ENCODE measurements at regions not wholly inside any gene's neighbourhood (a gene's known extent, or its start where the extent isn't known, plus 50 kb on each side); places are given as distances from the start of the nearest gene placed in this dataset.
A peak's percentile ranks its signal among the peaks of the same experiment; 100 is the strongest.

DNA sequence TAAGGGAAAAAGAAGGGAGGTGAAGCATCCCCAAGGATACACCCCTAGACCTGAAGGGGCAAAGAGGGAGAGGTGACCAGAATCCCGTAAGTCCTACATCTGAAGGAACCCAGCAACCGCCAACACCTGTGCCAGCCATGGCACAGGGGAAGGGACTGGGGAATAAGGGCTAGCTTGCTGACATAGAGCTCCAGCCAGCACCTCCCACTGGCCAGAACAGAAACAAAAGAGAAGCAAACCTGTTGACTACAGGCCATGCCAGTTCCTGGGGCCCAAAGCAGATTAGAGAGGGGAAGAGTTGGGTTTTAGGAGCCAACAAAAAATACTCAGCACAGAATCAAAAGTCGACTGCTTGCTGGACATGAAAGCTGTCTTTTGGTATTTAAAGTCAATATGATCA, 244.6 kb downstream of the SUCLG1 start:
- ATAC-seq: no peak
- WGBS: 53% methylated on average over 3 of the region's 3 CpGs
- intact Hi-C loops (cut with DNase I): no loop called here

DNA sequence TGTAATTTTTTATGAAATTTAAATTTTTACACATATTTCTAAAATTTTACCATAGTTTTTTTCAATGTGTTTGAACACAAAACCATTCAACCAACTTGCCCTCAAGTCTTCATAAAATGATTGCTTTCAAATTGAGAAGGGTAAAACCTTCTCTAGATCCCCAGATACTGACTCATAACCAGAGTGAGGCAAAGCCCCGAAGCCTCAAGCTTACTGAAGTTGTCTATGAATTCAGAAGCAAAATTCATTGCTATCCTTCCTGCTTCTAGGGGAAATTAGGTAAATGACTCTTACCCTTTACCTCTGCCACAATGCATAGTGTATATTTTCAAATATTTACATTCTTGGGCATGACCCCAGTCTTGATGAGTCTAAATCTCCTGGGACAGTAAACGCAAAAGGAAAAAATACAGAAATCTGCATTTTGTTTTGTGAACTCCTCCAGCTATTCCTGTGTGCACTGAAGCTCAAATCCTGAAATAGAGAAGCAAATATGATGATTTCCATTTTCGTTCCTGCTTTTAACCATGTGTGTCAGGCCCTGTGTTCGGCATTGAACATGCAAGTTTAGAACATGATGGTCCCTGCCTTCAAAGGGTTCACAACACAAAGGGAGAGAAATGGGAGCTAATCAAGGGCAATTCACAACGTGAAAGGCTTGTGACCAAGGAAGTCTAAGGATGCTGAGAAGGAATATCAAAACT, 246.3 kb downstream of the SUCLG1 start:
- ATAC-seq: no peak

More for the DNA sequence above, 244.6 kb downstream of the SUCLG1 start:
- H3K4me3 ChIP-seq (ENCODE audit: low read length): no peak overlapping the region
- H3K27ac ChIP-seq (ENCODE audit: low read length): no peak overlapping the region
- no peaks in the 10 kb centered on the region for H3K27me3 ChIP-seq (ENCODE audit: control insufficient read depth, insufficient read depth)
- no peaks in the 10 kb centered on the region for H3K4me1 ChIP-seq (ENCODE audit: control insufficient read depth, insufficient read depth, low read length)
- no peaks in the 10 kb centered on the region for H3K9me3 ChIP-seq (ENCODE audit: control insufficient read depth, low read length)
- no peak for DNase-seq

DNA sequence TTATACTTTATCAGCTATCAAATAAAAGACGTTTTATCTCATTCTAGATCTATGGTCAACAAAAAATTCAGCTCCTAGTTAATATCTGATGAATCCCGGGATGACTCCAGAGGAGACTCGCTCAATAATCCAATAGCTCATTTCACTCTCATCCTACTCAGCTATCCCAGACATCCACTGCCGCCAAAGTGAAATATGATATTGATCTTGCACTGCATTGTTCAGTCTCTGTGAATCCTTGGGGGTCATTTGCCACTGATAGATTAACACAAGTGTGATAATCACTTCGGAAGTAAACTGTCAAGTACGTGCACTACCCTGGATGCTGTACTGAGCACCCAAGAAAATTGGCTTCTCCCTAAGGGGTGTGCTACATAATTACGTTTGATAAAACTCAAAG, 249.1 kb downstream of the SUCLG1 start:
- Histone ChIP-seq H3K4me3 (ENCODE audit: low read length) (no peak overlapping the region), H3K9me3 (ENCODE audit: control insufficient read depth, low read length) (no peaks in the 10 kb centered on the region), H3K4me1 (ENCODE audit: control insufficient read depth, insufficient read depth, low read length) (no peaks in the 10 kb centered on the region), H3K27me3 (ENCODE audit: control insufficient read depth, insufficient read depth) (no peaks in the 10 kb centered on the region), H3K27ac (ENCODE audit: low read length) (no peak overlapping the region)
- no peak for ATAC-seq
- WGBS: 62% methylated on average over 7 of the region's 7 CpGs
- intact Hi-C loops (cut with DNase I): loop anchor here in 1 of 4 donors (2.0 kb wide), 1 partner anchor 31 kb away; no protein-coding TSS in a partner anchor
- no peak for DNase-seq

More for the DNA sequence above, 246.3 kb downstream of the SUCLG1 start:
- Histone ChIP-seq H3K27ac (ENCODE audit: low read length) (no peak overlapping the region), H3K4me1 (ENCODE audit: control insufficient read depth, insufficient read depth, low read length) (no peaks in the 10 kb centered on the region), H3K4me3 (ENCODE audit: low read length) (no peak overlapping the region), H3K27me3 (ENCODE audit: control insufficient read depth, insufficient read depth) (no peaks in the 10 kb centered on the region), H3K9me3 (ENCODE audit: control insufficient read depth, low read length) (no peaks in the 10 kb centered on the region)
- DNase-seq: no peak
- intact Hi-C loops (cut with DNase I): no loop called here
- 77% methylated on average over 5 of the region's 5 CpGs for WGBS

DNA sequence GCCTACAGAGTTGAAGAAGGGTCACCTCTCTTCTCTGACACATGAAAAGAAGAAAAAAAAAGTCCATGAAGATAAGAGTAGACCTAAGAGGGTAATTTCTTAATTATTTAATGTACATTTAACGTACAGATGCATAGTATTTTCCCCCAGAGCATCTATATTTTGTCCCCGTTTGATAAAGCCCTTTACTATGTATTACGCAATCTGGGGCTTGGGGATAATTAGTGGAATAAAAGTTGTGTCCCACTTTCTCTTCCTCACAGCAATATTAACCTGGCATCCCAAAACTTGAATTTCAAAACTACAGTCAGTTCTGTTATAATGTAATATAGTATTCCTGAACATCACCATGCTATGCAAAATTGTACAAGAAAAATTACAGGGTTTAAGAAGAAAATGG, 254.1 kb downstream of the SUCLG1 start:
- 81% methylated on average over 3 of the region's 3 CpGs for WGBS
- intact Hi-C loops (cut with DNase I): no loop called here
- Histone ChIP-seq H3K27ac (ENCODE audit: low read length) (no peak overlapping the region), H3K27me3 (ENCODE audit: control insufficient read depth, insufficient read depth) (no peaks in the 10 kb centered on the region), H3K9me3 (ENCODE audit: control insufficient read depth, low read length) (no peaks in the 10 kb centered on the region), H3K4me3 (ENCODE audit: low read length) (no peak overlapping the region), H3K4me1 (ENCODE audit: control insufficient read depth, insufficient read depth, low read length) (no peaks in the 10 kb centered on the region)
- no peak for ATAC-seq
- no peak for DNase-seq

DNA sequence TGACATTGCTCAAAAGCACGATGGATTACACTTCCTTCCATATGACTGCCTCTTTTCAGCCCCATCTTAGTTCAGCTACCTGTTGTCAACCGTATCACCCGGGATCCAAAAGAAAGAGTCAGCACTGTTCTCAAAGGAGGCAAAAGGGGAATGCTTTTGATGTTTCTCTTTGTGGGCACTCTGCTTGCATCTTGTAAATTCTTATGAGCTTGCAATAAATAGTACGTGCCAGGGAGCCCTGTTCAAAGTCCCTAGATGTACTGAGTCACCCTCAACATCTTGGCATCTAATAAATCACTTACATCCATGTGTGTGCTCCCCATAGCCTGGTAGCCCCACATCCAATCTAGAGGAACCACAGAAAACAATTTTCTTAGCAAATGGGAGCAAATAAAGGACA, 256.9 kb downstream of the SUCLG1 start:
- intact Hi-C loops (cut with DNase I): no loop called here
- H3K27ac ChIP-seq (ENCODE audit: low read length): no peak overlapping the region
- no peak overlapping the region for H3K4me3 ChIP-seq (ENCODE audit: low read length)
- WGBS: 85% methylated on average over 4 of the region's 4 CpGs
- no peaks in the 10 kb centered on the region for H3K9me3 ChIP-seq (ENCODE audit: control insufficient read depth, low read length)
- DNase-seq (no peak), ATAC-seq (no peak)
- H3K4me1 ChIP-seq (ENCODE audit: control insufficient read depth, insufficient read depth, low read length): no peaks in the 10 kb centered on the region
- H3K27me3 ChIP-seq (ENCODE audit: control insufficient read depth, insufficient read depth): no peaks in the 10 kb centered on the region

DNA sequence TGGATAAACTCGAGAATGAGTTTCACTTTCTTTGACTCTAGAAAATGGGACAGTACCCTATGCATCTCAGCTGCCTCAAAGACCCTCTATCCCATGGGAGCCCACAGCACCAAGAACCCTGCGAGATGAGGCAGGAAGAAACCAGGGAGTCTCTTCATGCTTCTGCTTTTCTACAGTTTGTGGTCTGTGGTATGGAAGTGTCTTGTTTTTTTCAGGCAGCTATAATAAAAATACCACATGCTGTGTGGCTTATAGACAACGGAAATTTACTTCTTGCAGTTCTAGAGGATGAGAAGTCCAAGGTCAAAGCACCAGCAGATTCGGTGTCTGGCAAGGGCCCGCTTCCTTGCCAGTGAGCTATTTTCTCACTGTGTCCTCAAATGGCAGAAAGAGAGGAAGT, 257.9 kb downstream of the SUCLG1 start:
- 70% methylated on average over 5 of the region's 5 CpGs for WGBS
- DNase-seq (no peak), ATAC-seq (no peak)
- Histone ChIP-seq H3K4me3 (ENCODE audit: low read length) (no peak overlapping the region), H3K4me1 (ENCODE audit: control insufficient read depth, insufficient read depth, low read length) (no peaks in the 10 kb centered on the region), H3K27ac (ENCODE audit: low read length) (no peak overlapping the region), H3K27me3 (ENCODE audit: control insufficient read depth, insufficient read depth) (no peaks in the 10 kb centered on the region), H3K9me3 (ENCODE audit: control insufficient read depth, low read length) (no peaks in the 10 kb centered on the region)
- intact Hi-C loops (cut with DNase I): no loop called here

DNA sequence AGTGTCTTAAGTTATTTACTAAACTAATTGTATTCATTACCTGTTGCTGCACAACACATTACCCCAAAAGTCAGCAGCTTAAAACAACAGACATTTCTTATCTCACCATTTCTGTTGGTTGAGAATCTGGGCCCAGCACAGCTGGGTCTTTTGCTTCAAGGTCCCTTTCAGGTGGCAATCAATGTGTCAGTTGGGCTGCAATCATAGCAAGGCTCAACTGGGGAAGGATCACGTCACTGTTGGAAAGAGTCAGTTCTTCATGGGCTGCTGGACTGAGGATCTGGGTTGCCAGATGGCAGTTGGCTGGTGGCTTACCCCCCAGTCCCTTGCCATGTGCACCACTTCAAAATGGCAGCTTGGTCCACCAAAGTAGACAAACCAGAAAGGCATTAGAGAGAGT, 261.2 kb downstream of the SUCLG1 start:
- ATAC-seq (no peak), DNase-seq (no peak)
- 94% methylated on average over 1 of the region's 1 CpG for WGBS
- H3K27ac ChIP-seq (ENCODE audit: low read length): no peak overlapping the region
- intact Hi-C loops (cut with DNase I): no loop called here
- no peaks in the 10 kb centered on the region for H3K4me1 ChIP-seq (ENCODE audit: control insufficient read depth, insufficient read depth, low read length)
- H3K27me3 ChIP-seq (ENCODE audit: control insufficient read depth, insufficient read depth): no peaks in the 10 kb centered on the region
- H3K9me3 ChIP-seq (ENCODE audit: control insufficient read depth, low read length): no peaks in the 10 kb centered on the region
- H3K4me3 ChIP-seq (ENCODE audit: low read length): no peak overlapping the region

DNA sequence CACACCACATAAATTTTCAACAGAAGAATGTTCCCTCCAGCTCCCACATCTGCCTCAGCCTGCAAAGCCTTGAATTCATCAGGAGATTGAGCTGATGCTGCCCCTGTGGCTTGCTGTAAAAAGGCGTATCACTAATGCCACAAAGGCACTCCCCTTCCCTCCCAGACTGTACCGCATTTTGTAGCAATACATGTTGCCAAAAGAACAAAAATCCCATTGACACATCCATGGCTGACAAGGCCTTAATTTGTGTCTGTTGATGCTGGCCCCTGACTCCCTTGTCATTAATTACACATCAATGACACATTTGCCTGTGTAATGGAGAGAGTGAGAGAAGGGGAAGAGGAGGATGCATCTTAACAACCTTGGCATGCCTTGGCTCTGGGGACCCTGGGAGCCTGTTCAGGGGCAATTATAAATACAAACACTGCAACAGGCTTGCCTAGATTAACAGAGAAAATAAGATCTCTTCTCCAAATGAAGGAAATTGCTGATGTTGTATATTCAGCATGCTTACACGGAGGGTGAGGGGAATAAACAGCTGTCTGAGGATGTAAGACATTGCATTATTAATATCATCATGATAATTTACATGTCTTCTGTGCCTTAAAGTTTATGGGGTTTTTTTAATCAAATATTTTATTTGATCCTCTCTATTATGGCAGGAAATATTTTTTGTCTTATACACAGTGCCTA, 264.0 kb downstream of the SUCLG1 start:
- no peaks in the 10 kb centered on the region for H3K4me1 ChIP-seq (ENCODE audit: control insufficient read depth, insufficient read depth, low read length)
- ATAC-seq (no peak), DNase-seq (no peak)
- no peaks in the 10 kb centered on the region for H3K27me3 ChIP-seq (ENCODE audit: control insufficient read depth, insufficient read depth)
- intact Hi-C loops (cut with DNase I): no loop called here
- 55% methylated on average over 3 of the region's 3 CpGs for WGBS
- H3K9me3 ChIP-seq (ENCODE audit: control insufficient read depth, low read length): no peaks in the 10 kb centered on the region
- H3K4me3 ChIP-seq (ENCODE audit: low read length): no peak overlapping the region
- H3K27ac ChIP-seq (ENCODE audit: low read length): no peak overlapping the region

DNA sequence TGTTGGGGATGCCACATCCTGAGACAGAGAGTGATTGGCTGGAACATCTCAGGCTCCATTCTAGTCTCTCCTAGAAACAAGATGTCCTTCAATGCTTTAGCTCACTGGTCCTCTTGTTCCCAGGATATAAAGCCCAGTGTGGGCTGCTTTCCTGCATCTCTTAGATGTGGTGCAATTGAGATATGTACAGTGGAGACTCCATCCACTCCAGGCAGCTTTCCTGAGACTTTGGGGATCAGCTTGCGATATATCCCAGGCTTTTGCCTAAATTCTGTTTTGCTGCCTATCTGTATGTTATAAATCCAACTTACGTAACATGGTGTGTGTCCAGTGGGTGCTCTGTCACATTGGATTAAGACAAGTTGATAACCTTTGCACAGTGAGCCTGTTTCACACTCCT, 264.9 kb downstream of the SUCLG1 start:
- H3K27ac ChIP-seq (ENCODE audit: low read length): no peak overlapping the region
- H3K27me3 ChIP-seq (ENCODE audit: control insufficient read depth, insufficient read depth): no peaks in the 10 kb centered on the region
- WGBS: 89% methylated on average over 2 of the region's 2 CpGs
- no peak overlapping the region for H3K4me3 ChIP-seq (ENCODE audit: low read length)
- intact Hi-C loops (cut with DNase I): no loop called here
- no peaks in the 10 kb centered on the region for H3K4me1 ChIP-seq (ENCODE audit: control insufficient read depth, insufficient read depth, low read length)
- ATAC-seq (no peak), DNase-seq (no peak)
- no peaks in the 10 kb centered on the region for H3K9me3 ChIP-seq (ENCODE audit: control insufficient read depth, low read length)

DNA sequence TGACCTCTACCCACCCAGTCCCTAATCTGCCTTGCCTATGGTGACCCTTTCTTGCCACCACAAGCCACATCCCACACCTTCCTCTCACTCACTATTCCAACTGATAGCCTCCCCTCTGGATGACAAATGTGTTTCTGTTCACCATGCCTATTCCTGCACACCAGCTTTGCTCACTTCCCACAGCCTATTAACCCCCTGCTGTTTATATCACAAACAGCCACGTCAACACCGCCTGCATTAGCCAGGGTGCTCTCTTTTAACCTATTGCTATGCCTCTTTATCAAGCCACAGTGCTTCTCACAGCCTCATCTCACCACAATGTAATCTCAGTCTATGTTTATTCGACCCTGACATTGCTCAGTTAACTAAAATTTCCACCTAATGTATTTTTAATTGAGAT, 271.8 kb downstream of the SUCLG1 start:
- H3K4me1 ChIP-seq (ENCODE audit: control insufficient read depth, insufficient read depth, low read length): no peaks in the 10 kb centered on the region
- DNase-seq (no peak), ATAC-seq (no peak)
- no peak overlapping the region for H3K27ac ChIP-seq (ENCODE audit: low read length)
- no peaks in the 10 kb centered on the region for H3K9me3 ChIP-seq (ENCODE audit: control insufficient read depth, low read length)
- 43% methylated on average over 3 of the region's 3 CpGs for WGBS
- H3K4me3 ChIP-seq (ENCODE audit: low read length): no peak overlapping the region
- intact Hi-C loops (cut with DNase I): no loop called here
- no peaks in the 10 kb centered on the region for H3K27me3 ChIP-seq (ENCODE audit: control insufficient read depth, insufficient read depth)

DNA sequence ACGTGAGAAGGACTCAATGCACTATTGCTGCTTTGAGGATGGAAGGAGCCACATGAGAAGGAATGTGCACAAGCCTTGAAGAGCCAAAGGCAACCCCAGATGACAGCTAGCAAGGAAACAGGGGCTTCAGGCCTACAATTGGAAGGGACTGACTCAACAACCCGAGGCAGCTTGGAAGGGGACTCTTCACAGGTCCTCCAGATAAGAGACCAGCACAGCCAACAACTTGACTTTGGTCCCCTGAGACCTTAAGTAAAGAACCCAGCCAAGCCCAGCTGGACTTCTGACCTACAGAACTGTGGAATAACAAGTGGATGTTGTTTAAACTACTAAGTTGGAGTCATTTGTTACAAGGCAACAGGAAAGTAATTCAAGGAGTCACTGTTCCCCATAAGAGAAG, 277.2 kb downstream of the SUCLG1 start:
- ATAC-seq: peak; percentile 31 to 63
- DNase-seq: peak in 1 of 3 donors; percentile 46
- Histone ChIP-seq H3K27ac (ENCODE audit: low read length) (no peak overlapping the region), H3K9me3 (ENCODE audit: control insufficient read depth, low read length) (no peaks in the 10 kb centered on the region), H3K4me3 (ENCODE audit: low read length) (no peak overlapping the region), H3K27me3 (ENCODE audit: control insufficient read depth, insufficient read depth) (no peaks in the 10 kb centered on the region), H3K4me1 (ENCODE audit: control insufficient read depth, insufficient read depth, low read length) (no peaks in the 10 kb centered on the region)
- intact Hi-C loops (cut with DNase I): no loop called here
- 39% methylated on average over 2 of the region's 2 CpGs for WGBS
